ENCODE measurements at regions not wholly inside any gene's neighbourhood (a gene's known extent, or its start where the extent isn't known, plus 50 kb on each side); places are given as distances from the start of the nearest gene placed in this dataset.

DNA sequence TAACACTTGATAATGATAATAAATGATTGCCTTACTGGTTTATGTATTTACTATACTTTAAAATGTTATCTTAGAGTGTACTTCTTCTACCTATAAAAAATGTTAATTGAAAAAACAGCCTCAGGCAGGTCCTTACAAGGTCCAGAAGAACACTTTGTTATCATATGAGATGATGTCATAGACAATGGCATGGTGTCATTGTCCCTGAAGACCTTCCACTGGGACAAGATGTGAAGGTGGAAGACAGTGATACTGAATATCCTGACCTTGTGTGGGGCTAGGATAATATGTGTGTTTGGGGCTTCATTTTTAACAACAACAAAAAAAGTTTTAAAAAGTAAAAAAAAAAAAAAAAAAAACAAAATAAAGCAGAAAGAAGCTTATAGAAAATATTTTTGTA lies 342.2 kb upstream of the KYNU start:
- no peak for DNase-seq (ENCODE audit: low read depth)
- no peak for TF ChIP-seq CTCF (conservative IDR thresholded peaks at IDR 0.05; ENCODE audit: low read length)
- no peak overlapping the region for H3K4me3 ChIP-seq (ENCODE audit: low read length)

DNA sequence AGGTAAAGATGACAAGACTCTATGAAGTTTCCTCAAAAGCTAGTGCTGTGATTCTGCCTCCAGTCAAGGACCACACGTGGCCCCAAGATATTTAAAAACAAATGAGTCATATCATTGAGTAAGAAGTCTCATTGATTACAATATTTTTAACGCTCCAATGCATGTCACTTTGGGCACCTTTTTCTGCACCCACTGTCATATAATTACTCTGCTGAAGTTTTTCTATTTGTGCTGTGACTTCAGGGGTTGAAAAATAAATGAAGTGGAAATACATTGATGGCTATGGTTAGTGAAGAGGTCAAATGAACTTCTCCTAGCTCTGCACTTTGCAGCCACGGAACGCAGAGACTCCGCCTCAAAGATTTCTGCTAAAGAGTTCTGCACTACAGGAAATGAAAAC lies 344.3 kb upstream of the KYNU start:
- DNase-seq (ENCODE audit: low read depth), result no peak
- no peak for TF ChIP-seq CTCF (conservative IDR thresholded peaks at IDR 0.05; ENCODE audit: low read length)
- H3K4me3 ChIP-seq (ENCODE audit: low read length), result no peak overlapping the region

DNA sequence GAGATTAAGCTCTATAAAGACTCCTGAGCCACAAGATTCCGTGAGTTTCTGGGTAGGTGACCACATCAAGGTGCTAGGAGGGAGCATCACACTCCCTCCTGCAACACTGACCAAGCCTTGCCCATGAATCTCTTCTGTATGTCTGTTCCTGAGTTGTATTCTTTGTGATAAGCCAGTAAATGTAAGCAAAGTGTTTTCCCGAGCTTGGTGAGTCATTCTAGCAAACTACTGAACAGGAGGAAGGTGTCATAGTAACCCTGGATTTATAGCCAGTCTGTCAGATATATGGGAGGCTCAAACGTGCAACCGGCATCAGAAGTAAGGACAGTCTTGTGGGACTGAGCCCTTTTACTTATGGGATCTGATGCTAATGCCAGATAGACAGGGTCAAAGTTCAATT lies 346.1 kb upstream of the KYNU start:
- TF ChIP-seq CTCF (conservative IDR thresholded peaks at IDR 0.05; ENCODE audit: low read length), result no peak
- DNase-seq (ENCODE audit: low read depth), result no peak
- no peak overlapping the region for H3K4me3 ChIP-seq (ENCODE audit: low read length)

DNA sequence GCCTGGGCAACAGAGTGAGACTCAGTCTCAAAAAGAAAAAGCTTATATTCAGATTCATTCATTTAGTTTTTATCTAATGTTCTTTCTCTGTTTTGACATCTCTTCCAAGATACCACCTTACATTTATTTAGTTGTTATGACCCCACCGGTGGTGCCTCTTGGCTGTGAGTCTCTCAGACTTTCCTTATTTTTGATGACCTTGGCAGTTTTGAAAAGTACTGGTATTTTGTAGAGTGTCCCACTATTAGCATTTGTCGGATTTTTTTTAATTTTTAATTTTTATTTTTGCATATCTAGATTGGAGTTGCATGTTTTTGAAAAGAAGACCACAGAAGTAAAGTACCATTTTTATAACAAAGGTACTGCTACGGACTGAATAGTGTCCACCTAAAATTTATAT lies 351.7 kb upstream of the KYNU start:
- TF ChIP-seq CTCF (conservative IDR thresholded peaks at IDR 0.05; ENCODE audit: low read length), result no peak
- no peak overlapping the region for H3K4me3 ChIP-seq (ENCODE audit: low read length)
- no peak for DNase-seq (ENCODE audit: low read depth)

DNA sequence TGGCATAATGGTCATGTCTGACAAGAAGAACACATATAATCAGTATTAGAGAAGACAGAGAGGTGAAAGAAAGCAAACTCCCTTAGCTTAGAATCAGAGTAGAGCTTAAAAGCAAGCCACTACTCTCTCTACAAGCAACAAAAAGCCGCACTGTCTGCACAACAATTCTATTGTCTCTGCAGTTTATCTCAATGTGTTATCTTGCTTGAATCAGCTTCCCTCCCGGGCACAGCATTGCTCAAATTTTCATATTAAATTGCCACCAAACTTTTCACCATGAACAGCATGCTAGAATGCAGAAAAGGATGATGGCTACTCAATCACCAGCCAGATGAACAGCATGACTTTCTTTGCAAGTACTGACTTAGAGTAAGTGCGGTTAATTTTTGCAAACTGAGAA lies 356.0 kb upstream of the KYNU start:
- H3K4me3 ChIP-seq (ENCODE audit: low read length), result no peak overlapping the region
- no peak for TF ChIP-seq CTCF (conservative IDR thresholded peaks at IDR 0.05; ENCODE audit: low read length)
- no peak for DNase-seq (ENCODE audit: low read depth)

- TF ChIP-seq CTCF (conservative IDR thresholded peaks at IDR 0.05; ENCODE audit: low read length), result no peak
- no peak for DNase-seq (ENCODE audit: low read depth)
- H3K4me3 ChIP-seq (ENCODE audit: low read length), result no peak overlapping the region
Observed at GRCh38 chr2:142515493-142515892, 362.0 kb upstream of the KYNU start.

DNA sequence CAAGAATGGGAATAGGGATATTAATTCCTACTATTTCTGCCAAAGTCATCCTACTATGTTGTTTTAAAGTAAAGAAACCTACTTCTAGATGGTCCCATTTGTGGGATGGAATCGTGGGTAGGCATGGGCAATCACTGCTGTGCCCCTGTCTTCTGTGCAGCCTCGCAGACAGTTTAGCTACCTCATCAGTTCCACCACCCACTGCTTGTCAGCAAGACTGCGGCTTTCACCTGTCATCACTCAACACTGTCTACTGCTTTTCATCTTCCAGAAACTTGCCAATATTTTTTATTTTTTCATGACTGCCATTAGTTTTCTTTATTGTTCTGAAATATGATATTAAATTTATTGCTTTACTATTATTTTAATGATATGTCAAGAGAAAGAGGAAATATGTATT lies 368.1 kb upstream of the KYNU start:
- no peak for TF ChIP-seq CTCF (conservative IDR thresholded peaks at IDR 0.05; ENCODE audit: low read length)
- DNase-seq (ENCODE audit: low read depth), result no peak
- no peak overlapping the region for H3K4me3 ChIP-seq (ENCODE audit: low read length)
